Breast epithelium (tissue), 4 donors: ENCODE measurements at regions not wholly inside any gene's neighbourhood (a gene's known extent, or its start where the extent isn't known, plus 50 kb on each side); places are given as distances from the start of the nearest gene placed in this dataset.
A peak's percentile ranks its signal among the peaks of the same experiment; 100 is the strongest.

Source experiments
- DNase-seq, 2 donors: peaks; one replicate each; pipeline ENCODE4 v3.0.0-alpha.2; 2019; ENCODE audit warnings: low spot score in 2 of 2
- H3K27ac ChIP-seq, 2 donors: fragments of 200-600 bp; sonication (generic) in 1 of 2; one replicate each; pipeline ENCODE4 v1.5.1; 2016 to 2019; ENCODE audit warnings: mild to moderate bottlenecking in 1 of 2
- H3K27me3 ChIP-seq, 2 donors: fragments of 200-600 bp; sonication (generic) in 1 of 2; one replicate each; pipeline versions ENCODE4 v1.5.1 to v1.6.0; 2017 to 2019; ENCODE audit warnings: control low read depth in 1 of 2, mild to moderate bottlenecking in 1 of 2
- H3K36me3 ChIP-seq: fragments of 200-600 bp; one replicate; pipeline ENCODE4 v1.5.1; 2019
- H3K4me1 ChIP-seq, 2 donors: fragments of 200-600 bp; sonication (generic); one replicate each; pipeline ENCODE4 v1.5.1; 2016 to 2019; ENCODE audit warnings: control low read depth in 1 of 2
- H3K4me3 ChIP-seq, 3 donors: fragments of 200-600 bp; sonication (generic); 1 replicate in 2 of 3; 2 replicates in 1 of 3; pipeline ENCODE4 v1.5.1; 2016 to 2019; ENCODE audit warnings: mild to moderate bottlenecking in 3 of 3, moderate library complexity in 2 of 3
- H3K9me3 ChIP-seq, 2 donors: fragments of 200-600 bp; sonication (generic) in 1 of 2; one replicate each; pipeline ENCODE4 v1.5.1; 2016 to 2019; ENCODE audit warnings: control low read depth in 1 of 2
- POLR2A ChIP-seq: fragments of 450-650 bp; IDR thresholded peaks from one replicate; pipeline ENCODE4 v1.6.1; 2016; ENCODE audit warnings: antibody characterized with exemption, mild to moderate bottlenecking, moderate library complexity
- POLR2AphosphoS5 ChIP-seq, 3 donors: sonication (generic); formaldehyde crosslinking; IDR thresholded peaks; one replicate each; pipeline ENCODE4 v1.6.1; 2017; ENCODE audit warnings: antibody characterized with exemption in 3 of 3
- intact Hi-C: fragments of 100-400 bp; cut with DNase I; formaldehyde crosslinking; loops from one replicate; pipeline ENCODE4 v1.15.1; 2023; ENCODE audit warnings: low total_unique reads
- TF ChIP-seq, protein P1 (sequence below), 3 donors: fragments of 450-650 bp; IDR thresholded peaks; one replicate each; pipeline ENCODE4 v1.5.1; 2016 to 2017; ENCODE audit warnings: antibody characterized with exemption in 3 of 3, mild to moderate bottlenecking in 3 of 3, moderate library complexity in 3 of 3

DNA sequence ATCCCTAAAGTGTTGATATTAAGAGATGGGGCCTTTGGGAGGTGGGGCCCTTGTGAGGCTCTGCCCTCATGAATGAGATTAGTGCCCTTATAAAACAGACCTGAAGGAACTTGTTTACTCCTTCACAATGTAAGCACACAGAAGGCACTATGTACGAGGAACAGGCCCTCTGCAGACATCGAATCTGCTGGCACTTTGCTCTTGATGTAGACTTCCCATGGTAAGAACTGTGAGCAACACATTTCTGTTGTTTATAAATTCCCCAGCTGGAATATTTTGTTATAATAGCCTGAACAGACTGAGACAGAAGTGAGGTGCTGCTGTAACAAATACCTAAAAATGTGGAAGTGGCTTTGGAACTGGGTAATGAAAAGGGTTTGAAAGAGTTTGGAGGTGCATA, 193.2 kb downstream of the TGFB2 start:
- Histone ChIP-seq H3K4me1 (no peaks in the 10 kb centered on the region), H3K4me3 (no peak overlapping the region), H3K9me3 (no peaks in the 10 kb centered on the region), H3K27me3 (no peaks in the 10 kb centered on the region), H3K27ac (no peak overlapping the region), H3K36me3 (no peaks in the 10 kb centered on the region)
- no peak for DNase-seq
- TF ChIP-seq, protein P1, sequence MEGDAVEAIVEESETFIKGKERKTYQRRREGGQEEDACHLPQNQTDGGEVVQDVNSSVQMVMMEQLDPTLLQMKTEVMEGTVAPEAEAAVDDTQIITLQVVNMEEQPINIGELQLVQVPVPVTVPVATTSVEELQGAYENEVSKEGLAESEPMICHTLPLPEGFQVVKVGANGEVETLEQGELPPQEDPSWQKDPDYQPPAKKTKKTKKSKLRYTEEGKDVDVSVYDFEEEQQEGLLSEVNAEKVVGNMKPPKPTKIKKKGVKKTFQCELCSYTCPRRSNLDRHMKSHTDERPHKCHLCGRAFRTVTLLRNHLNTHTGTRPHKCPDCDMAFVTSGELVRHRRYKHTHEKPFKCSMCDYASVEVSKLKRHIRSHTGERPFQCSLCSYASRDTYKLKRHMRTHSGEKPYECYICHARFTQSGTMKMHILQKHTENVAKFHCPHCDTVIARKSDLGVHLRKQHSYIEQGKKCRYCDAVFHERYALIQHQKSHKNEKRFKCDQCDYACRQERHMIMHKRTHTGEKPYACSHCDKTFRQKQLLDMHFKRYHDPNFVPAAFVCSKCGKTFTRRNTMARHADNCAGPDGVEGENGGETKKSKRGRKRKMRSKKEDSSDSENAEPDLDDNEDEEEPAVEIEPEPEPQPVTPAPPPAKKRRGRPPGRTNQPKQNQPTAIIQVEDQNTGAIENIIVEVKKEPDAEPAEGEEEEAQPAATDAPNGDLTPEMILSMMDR (IDR thresholded peaks at IDR 0.05): no peak
- no peak for TF ChIP-seq POLR2AphosphoS5 (IDR thresholded peaks at IDR 0.05)
- no peak for TF ChIP-seq POLR2A
- intact Hi-C loops: no loop called here

DNA sequence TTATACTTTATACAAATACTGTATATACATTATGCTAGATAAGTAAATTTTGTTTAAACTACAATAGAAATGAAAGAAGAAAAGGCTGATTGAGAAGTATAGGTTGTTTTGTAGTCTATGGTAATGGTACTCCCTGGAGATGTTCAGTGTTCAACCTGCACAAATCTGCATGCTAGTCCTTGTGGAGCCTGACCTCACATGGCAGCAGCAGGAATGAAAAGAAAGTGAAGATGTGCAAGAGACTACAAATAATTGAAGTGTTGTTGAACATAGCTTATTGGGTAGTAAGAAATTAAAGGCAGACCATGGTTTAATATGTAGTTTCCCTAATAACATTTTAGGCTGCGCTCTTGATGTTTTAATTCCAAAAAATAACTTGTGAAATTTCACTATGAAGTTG, 201.2 kb downstream of the TGFB2 start:
- Histone ChIP-seq H3K27ac (no peak overlapping the region), H3K27me3 (no peaks in the 10 kb centered on the region), H3K4me1 (no peaks in the 10 kb centered on the region), H3K36me3 (no peaks in the 10 kb centered on the region), H3K4me3 (no peak overlapping the region), H3K9me3 (no peaks in the 10 kb centered on the region)
- TF ChIP-seq, protein P1 (IDR thresholded peaks at IDR 0.05): no peak
- TF ChIP-seq POLR2A (no peak), POLR2AphosphoS5 (IDR thresholded peaks at IDR 0.05) (no peak)
- intact Hi-C loops: no loop called here
- no peak for DNase-seq

- TF ChIP-seq POLR2A: no peak
- TF ChIP-seq, protein P1 (IDR thresholded peaks at IDR 0.05): no peak
- TF ChIP-seq POLR2AphosphoS5 (IDR thresholded peaks at IDR 0.05): no peak
- Histone ChIP-seq H3K4me3 (no peak overlapping the region), H3K4me1 (no peaks in the 10 kb centered on the region), H3K36me3 (no peaks in the 10 kb centered on the region), H3K27ac (no peak overlapping the region), H3K27me3 (no peaks in the 10 kb centered on the region), H3K9me3 (no peaks in the 10 kb centered on the region)
- intact Hi-C loops: no loop called here
- DNase-seq: peak in 1 of 2 donors; percentile 27
Measured at GRCh38 chr1:218547957-218548730, 203.0 kb downstream of the TGFB2 start.

- H3K9me3 ChIP-seq: no peaks in the 10 kb centered on the region
- no peak overlapping the region for H3K27ac ChIP-seq
- no peak for DNase-seq
- no peak for TF ChIP-seq POLR2A
- H3K27me3 ChIP-seq: no peaks in the 10 kb centered on the region
- intact Hi-C loops: no loop called here
- no peaks in the 10 kb centered on the region for H3K36me3 ChIP-seq
- H3K4me1 ChIP-seq: no peaks in the 10 kb centered on the region
- no peak overlapping the region for H3K4me3 ChIP-seq
Measured at GRCh38 chr1:218548764-218549163, 203.6 kb downstream of the TGFB2 start.

DNA sequence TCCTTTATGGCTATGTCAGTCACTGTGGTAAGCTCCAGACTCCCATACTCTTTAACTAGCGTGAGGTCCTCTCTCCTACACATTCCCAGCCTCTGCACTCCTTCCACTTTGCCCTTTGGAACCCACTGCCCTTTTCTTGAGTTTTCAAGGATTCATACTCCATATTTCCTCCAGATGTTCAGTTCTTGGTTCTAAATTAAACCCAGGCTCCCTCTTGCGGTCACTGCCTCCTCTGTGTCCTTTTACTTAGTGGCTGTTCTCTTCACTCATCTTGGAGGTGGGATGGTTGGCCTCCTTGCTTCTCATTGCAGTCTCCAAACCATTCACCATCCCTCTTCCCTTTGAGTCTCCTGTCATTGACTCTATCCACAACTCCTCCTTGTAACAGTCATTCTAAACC, 208.1 kb downstream of the TGFB2 start:
- DNase-seq: no peak
- no peaks in the 10 kb centered on the region for H3K4me1 ChIP-seq
- no peaks in the 10 kb centered on the region for H3K36me3 ChIP-seq
- TF ChIP-seq, protein P1 (IDR thresholded peaks at IDR 0.05): peak in 1 of 3 donors; percentile 14
- TF ChIP-seq POLR2AphosphoS5 (IDR thresholded peaks at IDR 0.05): no peak
- H3K4me3 ChIP-seq: no peak overlapping the region
- no peaks in the 10 kb centered on the region for H3K27me3 ChIP-seq
- H3K9me3 ChIP-seq: no peaks in the 10 kb centered on the region
- no peak overlapping the region for H3K27ac ChIP-seq
- intact Hi-C loops: no loop called here
